Astrocyte of the cerebellum (primary cell): ENCODE measurements at regions not wholly inside any gene's neighbourhood (a gene's known extent, or its start where the extent isn't known, plus 50 kb on each side); places are given as distances from the start of the nearest gene placed in this dataset.

Experiments
- DNase-seq: peaks from one replicate; pipeline ENCODE4 v3.0.0-alpha.2; 2011; ENCODE audit warnings: low read depth
- H3K4me3 ChIP-seq: 2 replicates; pipeline ENCODE4 v1.5.1; 2011; ENCODE audit warnings: mild to moderate bottlenecking, low read depth, low read length, moderate library complexity
- CTCF ChIP-seq: IDR thresholded peaks from 2 replicates; pipeline ENCODE4 v1.5.1; 2012; ENCODE audit warnings: low read length, low read depth, moderate library complexity, mild to moderate bottlenecking; ENCODE audit errors: missing control alignments
- in situ Hi-C: cut with HindIII; loops from 2 replicates; pipeline ENCODE4 v1.10.0; 2017; ENCODE audit warnings: low sequenced_read_pairs

GRCh38 chr9:34907044-34907443, 51.0 kb upstream of the PHF24 start:
- no peak for TF ChIP-seq CTCF
- DNase-seq: no peak
- no peak overlapping the region for H3K4me3 ChIP-seq
- in situ Hi-C loops: no loop called here

- in situ Hi-C loops: no loop called here
- DNase-seq: peak; percentile 54
- peak; percentile 87 for TF ChIP-seq CTCF
- H3K4me3 ChIP-seq: no peak overlapping the region
These were observed 58.4 kb upstream of the PHF24 start for GRCh38 chr9:34899535-34900158.

- DNase-seq: no peak
- H3K4me3 ChIP-seq: no peak overlapping the region
- in situ Hi-C loops: no loop called here
- no peak for TF ChIP-seq CTCF
These were observed 59.2 kb upstream of the PHF24 start for GRCh38 chr9:34898846-34899245.

GRCh38 chr9:34896112-34896511, 62.0 kb upstream of the PHF24 start:
- no peak overlapping the region for H3K4me3 ChIP-seq
- in situ Hi-C loops: no loop called here
- no peak for DNase-seq
- no peak for TF ChIP-seq CTCF

- DNase-seq: no peak
- TF ChIP-seq CTCF: no peak
- in situ Hi-C loops: no loop called here
- no peak overlapping the region for H3K4me3 ChIP-seq
These were observed 65.2 kb upstream of the PHF24 start for GRCh38 chr9:34892886-34893285.

- no peak for DNase-seq
- in situ Hi-C loops: no loop called here
- no peak for TF ChIP-seq CTCF
These were observed 66.7 kb upstream of the PHF24 start for GRCh38 chr9:34891386-34891785.

GRCh38 chr9:34887841-34888240, 70.2 kb upstream of the PHF24 start:
- in situ Hi-C loops: no loop called here
- TF ChIP-seq CTCF: no peak
- no peak overlapping the region for H3K4me3 ChIP-seq
- DNase-seq: no peak

More at GRCh38 chr9:34891386-34891785, 66.7 kb upstream of the PHF24 start:
- H3K4me3 ChIP-seq: no peak overlapping the region
